DND-41 (cell line): ENCODE measurements at regions not wholly inside any gene's neighbourhood (a gene's known extent, or its start where the extent isn't known, plus 50 kb on each side); places are given as distances from the start of the nearest gene placed in this dataset.

ENCODE experiments used
- CTCF ChIP-seq: IDR thresholded peaks from 2 replicates; pipeline ENCODE4 v1.5.1; 2012; ENCODE audit warnings: borderline replicate concordance, low read length, moderate library complexity, mild to moderate bottlenecking; ENCODE audit not compliant: poor library complexity, severe bottlenecking; ENCODE audit errors: extremely low read depth
- EZH2 ChIP-seq: IDR thresholded peaks from 3 replicates; pipeline ENCODE4 v1.6.1; 2012; ENCODE audit warnings: borderline replicate concordance, low read depth, mild to moderate bottlenecking, moderate library complexity, low read length, inconsistent platforms; ENCODE audit not compliant: severe bottlenecking

- TF ChIP-seq CTCF, result no peak
- no peak for TF ChIP-seq EZH2
Measured at GRCh38 chr20:56998438-56998837, 268.0 kb downstream of the BMP7 start.
